GM12878 (cell line): ENCODE measurements at regions not wholly inside any gene's neighbourhood (a gene's known extent, or its start where the extent isn't known, plus 50 kb on each side); places are given as distances from the start of the nearest gene placed in this dataset.

Source experiments
- BHLHE40 ChIP-seq, 2 experiments: fragments of 450-650 bp in 1 of 2; IDR thresholded peaks; 2 replicates each; pipeline ENCODE4 v1.6.1; 2011 to 2017; ENCODE audit warnings: low read depth in 2 of 2, borderline replicate concordance in 1 of 2, improper control_type of control experiment in 1 of 2, low read length in 1 of 2, mild to moderate bottlenecking in 1 of 2
- CHD1 ChIP-seq: IDR thresholded peaks from 2 replicates; pipeline ENCODE4 v1.6.1; 2012; ENCODE audit warnings: low read depth, low read length, improper control_type of control experiment
- POLR2A ChIP-seq: IDR thresholded peaks from 2 replicates; pipeline ENCODE4 v1.6.1; 2011; ENCODE audit warnings: low read depth, mild to moderate bottlenecking, low read length
- SRF ChIP-seq, 2 experiments: IDR thresholded peaks; 2 replicates each; pipeline ENCODE4 v1.6.1; 2011; ENCODE audit warnings: low read depth in 2 of 2, low read length in 2 of 2, mild to moderate bottlenecking in 1 of 2, moderate library complexity in 1 of 2
- TCF12 ChIP-seq: IDR thresholded peaks from 2 replicates; pipeline ENCODE4 v1.6.1; 2011; ENCODE audit warnings: low read depth, mild to moderate bottlenecking, low read length
- TF ChIP-seq, protein P1 (sequence below): fragments of 450-650 bp; IDR thresholded peaks from 2 replicates; pipeline ENCODE4 v1.6.1; 2017; ENCODE audit warnings: borderline replicate concordance
- TF ChIP-seq, protein P2 (sequence below), 3 experiments: IDR thresholded peaks in 2 of 3; conservative IDR thresholded peaks in 1 of 3; 2 replicates each; pipeline ENCODE4 v1.5.1; 2011; ENCODE audit warnings: low read depth in 3 of 3, low read length in 3 of 3, mild to moderate bottlenecking in 3 of 3, control low read depth in 2 of 3, moderate library complexity in 2 of 3, inconsistent platforms in 1 of 3, mixed read lengths in 1 of 3; ENCODE audit not compliant: control insufficient read depth in 2 of 3, insufficient read depth in 1 of 3; ENCODE audit errors: extremely low read depth in 1 of 3

DNA sequence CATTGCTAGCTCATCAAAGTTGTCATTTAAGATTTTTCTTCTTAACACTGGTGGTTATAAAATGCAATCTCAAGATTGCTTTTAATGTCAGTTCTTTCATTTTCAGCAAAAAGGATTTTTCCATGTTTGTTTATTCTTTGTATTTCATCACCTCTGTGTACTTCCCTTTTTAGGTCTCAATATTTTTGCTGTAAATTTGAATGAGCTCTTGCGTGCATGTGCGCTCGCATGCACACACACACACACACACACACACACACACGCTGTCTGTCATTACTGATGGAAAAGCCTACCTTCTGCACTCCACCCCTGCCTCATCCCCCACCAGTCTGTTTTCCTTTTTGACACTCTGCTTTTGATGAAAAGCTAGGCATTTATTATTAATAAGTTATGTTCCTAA lies 85.3 kb upstream of the FYN start:
- TF ChIP-seq SRF (IDR thresholded peaks at IDR 0.05; ENCODE audit: low read depth in 2 of 2, low read length in 2 of 2) (no peak), POLR2A (no peak), TCF12 (no peak), BHLHE40 (IDR thresholded peaks at IDR 0.05; ENCODE audit: borderline replicate concordance in 1 of 2, low read depth in 2 of 2, low read length in 1 of 2) (peak in 1 of 2 experiments; percentile 43; a peak in 1 of 4 replicates), CHD1 (no peak)
- TF ChIP-seq, protein P1, sequence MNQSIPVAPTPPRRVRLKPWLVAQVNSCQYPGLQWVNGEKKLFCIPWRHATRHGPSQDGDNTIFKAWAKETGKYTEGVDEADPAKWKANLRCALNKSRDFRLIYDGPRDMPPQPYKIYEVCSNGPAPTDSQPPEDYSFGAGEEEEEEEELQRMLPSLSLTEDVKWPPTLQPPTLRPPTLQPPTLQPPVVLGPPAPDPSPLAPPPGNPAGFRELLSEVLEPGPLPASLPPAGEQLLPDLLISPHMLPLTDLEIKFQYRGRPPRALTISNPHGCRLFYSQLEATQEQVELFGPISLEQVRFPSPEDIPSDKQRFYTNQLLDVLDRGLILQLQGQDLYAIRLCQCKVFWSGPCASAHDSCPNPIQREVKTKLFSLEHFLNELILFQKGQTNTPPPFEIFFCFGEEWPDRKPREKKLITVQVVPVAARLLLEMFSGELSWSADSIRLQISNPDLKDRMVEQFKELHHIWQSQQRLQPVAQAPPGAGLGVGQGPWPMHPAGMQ: no peak
- TF ChIP-seq, protein P2, sequence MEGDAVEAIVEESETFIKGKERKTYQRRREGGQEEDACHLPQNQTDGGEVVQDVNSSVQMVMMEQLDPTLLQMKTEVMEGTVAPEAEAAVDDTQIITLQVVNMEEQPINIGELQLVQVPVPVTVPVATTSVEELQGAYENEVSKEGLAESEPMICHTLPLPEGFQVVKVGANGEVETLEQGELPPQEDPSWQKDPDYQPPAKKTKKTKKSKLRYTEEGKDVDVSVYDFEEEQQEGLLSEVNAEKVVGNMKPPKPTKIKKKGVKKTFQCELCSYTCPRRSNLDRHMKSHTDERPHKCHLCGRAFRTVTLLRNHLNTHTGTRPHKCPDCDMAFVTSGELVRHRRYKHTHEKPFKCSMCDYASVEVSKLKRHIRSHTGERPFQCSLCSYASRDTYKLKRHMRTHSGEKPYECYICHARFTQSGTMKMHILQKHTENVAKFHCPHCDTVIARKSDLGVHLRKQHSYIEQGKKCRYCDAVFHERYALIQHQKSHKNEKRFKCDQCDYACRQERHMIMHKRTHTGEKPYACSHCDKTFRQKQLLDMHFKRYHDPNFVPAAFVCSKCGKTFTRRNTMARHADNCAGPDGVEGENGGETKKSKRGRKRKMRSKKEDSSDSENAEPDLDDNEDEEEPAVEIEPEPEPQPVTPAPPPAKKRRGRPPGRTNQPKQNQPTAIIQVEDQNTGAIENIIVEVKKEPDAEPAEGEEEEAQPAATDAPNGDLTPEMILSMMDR (IDR thresholded peaks at IDR 0.05 in 2 of 3, conservative IDR thresholded peaks at IDR 0.05 in 1 of 3; ENCODE audit: control insufficient read depth in 2 of 3, extremely low read depth in 1 of 3, insufficient read depth in 1 of 3, low read depth in 3 of 3, low read length in 3 of 3): no peak
